ENCODE measurements at regions not wholly inside any gene's neighbourhood (a gene's known extent, or its start where the extent isn't known, plus 50 kb on each side); places are given as distances from the start of the nearest gene placed in this dataset.
"Not testable (repeated sequence)": the region's sequence is repeated elsewhere in the genome, so short reads cannot be mapped to it uniquely, and the experiment has no call there.

GRCh38 chr7:145700488-145700887 is 416.1 kb upstream of the CNTNAP2 start (continued):
- TF ChIP-seq PRDM15 (CRISPR knock-in tag; IDR thresholded peaks at IDR 0.05): no peak

DNA sequence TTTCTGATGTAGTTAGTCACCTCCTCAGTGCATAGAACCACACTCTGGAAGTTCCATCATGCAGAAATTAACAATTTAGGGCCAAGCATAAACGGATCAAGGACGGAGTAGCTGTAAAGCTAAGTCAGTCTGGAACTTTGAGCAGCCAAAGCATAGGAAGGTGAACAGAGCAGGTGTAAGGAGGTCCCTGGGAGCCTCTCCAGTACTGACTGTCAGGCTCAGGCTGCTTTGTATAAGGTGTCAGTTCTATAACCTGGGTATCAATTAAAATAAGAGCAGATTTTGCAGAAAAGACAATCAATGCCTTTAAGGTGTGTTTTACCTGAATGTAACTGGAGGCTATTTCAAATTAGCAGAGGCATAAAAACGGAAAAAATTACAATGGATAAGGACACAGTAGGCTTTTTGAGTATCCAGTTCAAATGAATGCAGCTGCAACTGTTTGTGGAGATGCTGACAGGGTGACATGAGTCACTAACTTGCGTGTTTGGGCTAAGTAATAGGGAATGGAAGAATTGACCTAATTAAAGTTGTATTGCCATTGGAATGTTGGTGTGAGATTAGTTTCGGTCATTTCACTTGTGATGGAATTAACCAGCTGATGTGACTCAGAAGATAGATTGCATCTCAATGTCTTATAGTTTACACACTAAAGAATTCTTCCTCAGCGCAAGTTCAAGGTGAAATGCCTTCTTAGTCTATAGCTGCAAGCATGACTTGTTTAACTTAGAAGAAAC is 417.9 kb upstream of the CNTNAP2 start:
- no peak overlapping the region for H3K4me3 ChIP-seq
- no peak overlapping the region for H2AFZ ChIP-seq (ENCODE audit: control insufficient read depth, low read depth, low read length)
- RAD21 ChIA-PET (ENCODE audit: unreplicated experiment): no interaction called here
- no peak overlapping the region for H3K27ac ChIP-seq (ENCODE audit: control insufficient read depth, insufficient read depth)
- no peaks in the 10 kb centered on the region for H3K4me1 ChIP-seq (ENCODE audit: control insufficient read depth, insufficient read depth, low read length)
- in situ Hi-C loops (cut with MboI) (no loop called here), intact Hi-C loops (cut with micrococcal nuclease; ENCODE audit: unreplicated experiment) (no loop called here)
- WGBS (ENCODE audit: insufficient coverage, insufficient replicate concordance, low lambda C conversion rate, missing lambda C conversion rate): 56% methylated on average over 6 of the region's 6 CpGs
- SMC1A ChIA-PET (ENCODE audit: uncharacterized antibody, unreplicated experiment): no interaction called here
- ATAC-seq (no peak), FAIRE-seq (no peak), DNase-seq (ENCODE audit: low read depth, low spot score) (no peak)
- H3K4me2 ChIP-seq (ENCODE audit: control insufficient read depth, insufficient read depth): no peak overlapping the region
- BruUV-seq (replicated peaks): no TSS peak
- no peaks in the 10 kb centered on the region for H3K27me3 ChIP-seq (replicated peaks in 1 of 2; ENCODE audit: control insufficient read depth in 2 of 2, insufficient read depth in 2 of 2, low read length in 1 of 2)
- no peaks in the 10 kb centered on the region for H3K36me3 ChIP-seq (ENCODE audit: control insufficient read depth in 2 of 2, insufficient read depth in 2 of 2, low read length in 1 of 2)
- H3K9me3 ChIP-seq (replicated peaks; ENCODE audit: control insufficient read depth, insufficient read depth, low read length): no peaks in the 10 kb centered on the region
- H3K79me2 ChIP-seq (ENCODE audit: control insufficient read depth, insufficient read depth, low read length): no peaks in the 10 kb centered on the region
- no peak for TF ChIP-seq ZBTB40 (IDR thresholded peaks at IDR 0.05; ENCODE audit: borderline replicate concordance)
- no peak for TF ChIP-seq SMARCA5 (IDR thresholded peaks at IDR 0.05)
- CTCF ChIA-PET: no interaction called here
- H3K9ac ChIP-seq (ENCODE audit: control insufficient read depth, insufficient read depth, low read length): no peak overlapping the region
- H4K20me1 ChIP-seq (ENCODE audit: control insufficient read depth, insufficient read depth): no peaks in the 10 kb centered on the region
- POLR2A ChIA-PET: no interaction called here

- H3K4me3 ChIP-seq; intact Hi-C loops (cut with micrococcal nuclease; ENCODE audit: unreplicated experiment); H3K4me2 ChIP-seq (ENCODE audit: control insufficient read depth, insufficient read depth); H3K4me1 ChIP-seq (ENCODE audit: control insufficient read depth, insufficient read depth, low read length); H3K27me3 ChIP-seq (replicated peaks in 1 of 2; ENCODE audit: control insufficient read depth in 2 of 2, insufficient read depth in 2 of 2, low read length in 1 of 2); FAIRE-seq; POLR2A ChIA-PET; H3K36me3 ChIP-seq (ENCODE audit: control insufficient read depth in 2 of 2, insufficient read depth in 2 of 2, low read length in 1 of 2); H4K20me1 ChIP-seq (ENCODE audit: control insufficient read depth, insufficient read depth); H3K79me2 ChIP-seq (ENCODE audit: control insufficient read depth, insufficient read depth, low read length); in situ Hi-C loops (cut with MboI); RAD21 ChIA-PET (ENCODE audit: unreplicated experiment); CTCF ChIA-PET; DNase-seq (ENCODE audit: low read depth, low spot score); H3K9ac ChIP-seq (ENCODE audit: control insufficient read depth, insufficient read depth, low read length); BruUV-seq (replicated peaks); H3K27ac ChIP-seq (ENCODE audit: control insufficient read depth, insufficient read depth); SMC1A ChIA-PET (ENCODE audit: uncharacterized antibody, unreplicated experiment); ATAC-seq; H3K9me3 ChIP-seq (replicated peaks; ENCODE audit: control insufficient read depth, insufficient read depth, low read length); H2AFZ ChIP-seq (ENCODE audit: control insufficient read depth, low read depth, low read length): not testable (repeated sequence)
- WGBS (ENCODE audit: insufficient coverage, insufficient replicate concordance, low lambda C conversion rate, missing lambda C conversion rate): 77% methylated on average over 20 of the region's 49 CpGs
Observed at GRCh38 chr7:145697412-145698107, 419.0 kb upstream of the CNTNAP2 start.
